ENCODE measurements at regions not wholly inside any gene's neighbourhood (a gene's known extent, or its start where the extent isn't known, plus 50 kb on each side); places are given as distances from the start of the nearest gene placed in this dataset.

DNA sequence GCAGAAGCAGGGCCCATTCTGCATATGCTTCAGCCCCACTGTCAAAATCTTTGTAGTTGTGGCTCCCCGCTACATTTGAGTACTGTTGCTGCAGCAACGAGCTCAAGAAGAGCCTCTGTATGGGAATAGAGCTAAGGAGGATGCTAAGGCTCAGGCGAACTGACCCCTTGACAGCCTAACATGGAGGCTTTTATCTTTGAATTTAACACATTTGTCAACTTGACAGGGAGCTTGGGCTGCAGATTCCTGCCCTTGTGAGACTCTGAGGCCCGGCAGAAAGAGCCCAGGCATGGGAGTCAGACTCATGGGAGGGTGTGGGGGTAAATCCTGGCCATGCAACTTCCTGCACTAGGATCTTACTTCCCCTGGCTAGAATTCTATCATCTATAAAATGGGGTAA is 278.7 kb upstream of the CITED2 start (continued):
- TF ChIP-seq NCOA4 (IDR thresholded peaks at IDR 0.05; ENCODE audit: partially characterized antibody) (no peak), ZNF695 (CRISPR knock-in tag; IDR thresholded peaks at IDR 0.05) (no peak), TAF1 (IDR thresholded peaks at IDR 0.05; ENCODE audit: control insufficient read depth, extremely low read depth, insufficient read depth, low read length, severe bottlenecking) (no peak), RBM34 (IDR thresholded peaks at IDR 0.05; ENCODE audit: borderline replicate concordance, insufficient read depth, low read length) (no peak), TBP (optimal IDR thresholded peaks at IDR 0.05; ENCODE audit: low read depth, low read length) (no peak), TAL1 (IDR thresholded peaks at IDR 0.05) (no peak), ZNF76 (CRISPR knock-in tag; IDR thresholded peaks at IDR 0.05; ENCODE audit: borderline replicate concordance) (no peak), CBX2 (IDR thresholded peaks at IDR 0.05; ENCODE audit: insufficient read depth, low read length, poor library complexity, severe bottlenecking) (no peak), PRMT5 (CRISPR knock-in tag; IDR thresholded peaks at IDR 0.05) (no peak), MEIS2 (IDR thresholded peaks at IDR 0.05; ENCODE audit: partially characterized antibody) (peak; percentile 84)
- TF ChIP-seq, protein P1, sequence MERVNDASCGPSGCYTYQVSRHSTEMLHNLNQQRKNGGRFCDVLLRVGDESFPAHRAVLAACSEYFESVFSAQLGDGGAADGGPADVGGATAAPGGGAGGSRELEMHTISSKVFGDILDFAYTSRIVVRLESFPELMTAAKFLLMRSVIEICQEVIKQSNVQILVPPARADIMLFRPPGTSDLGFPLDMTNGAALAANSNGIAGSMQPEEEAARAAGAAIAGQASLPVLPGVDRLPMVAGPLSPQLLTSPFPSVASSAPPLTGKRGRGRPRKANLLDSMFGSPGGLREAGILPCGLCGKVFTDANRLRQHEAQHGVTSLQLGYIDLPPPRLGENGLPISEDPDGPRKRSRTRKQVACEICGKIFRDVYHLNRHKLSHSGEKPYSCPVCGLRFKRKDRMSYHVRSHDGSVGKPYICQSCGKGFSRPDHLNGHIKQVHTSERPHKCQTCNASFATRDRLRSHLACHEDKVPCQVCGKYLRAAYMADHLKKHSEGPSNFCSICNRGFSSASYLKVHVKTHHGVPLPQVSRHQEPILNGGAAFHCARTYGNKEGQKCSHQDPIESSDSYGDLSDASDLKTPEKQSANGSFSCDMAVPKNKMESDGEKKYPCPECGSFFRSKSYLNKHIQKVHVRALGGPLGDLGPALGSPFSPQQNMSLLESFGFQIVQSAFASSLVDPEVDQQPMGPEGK (CRISPR knock-in tag; IDR thresholded peaks at IDR 0.05; ENCODE audit: borderline replicate concordance), result no peak
- TF ChIP-seq, protein P2, sequence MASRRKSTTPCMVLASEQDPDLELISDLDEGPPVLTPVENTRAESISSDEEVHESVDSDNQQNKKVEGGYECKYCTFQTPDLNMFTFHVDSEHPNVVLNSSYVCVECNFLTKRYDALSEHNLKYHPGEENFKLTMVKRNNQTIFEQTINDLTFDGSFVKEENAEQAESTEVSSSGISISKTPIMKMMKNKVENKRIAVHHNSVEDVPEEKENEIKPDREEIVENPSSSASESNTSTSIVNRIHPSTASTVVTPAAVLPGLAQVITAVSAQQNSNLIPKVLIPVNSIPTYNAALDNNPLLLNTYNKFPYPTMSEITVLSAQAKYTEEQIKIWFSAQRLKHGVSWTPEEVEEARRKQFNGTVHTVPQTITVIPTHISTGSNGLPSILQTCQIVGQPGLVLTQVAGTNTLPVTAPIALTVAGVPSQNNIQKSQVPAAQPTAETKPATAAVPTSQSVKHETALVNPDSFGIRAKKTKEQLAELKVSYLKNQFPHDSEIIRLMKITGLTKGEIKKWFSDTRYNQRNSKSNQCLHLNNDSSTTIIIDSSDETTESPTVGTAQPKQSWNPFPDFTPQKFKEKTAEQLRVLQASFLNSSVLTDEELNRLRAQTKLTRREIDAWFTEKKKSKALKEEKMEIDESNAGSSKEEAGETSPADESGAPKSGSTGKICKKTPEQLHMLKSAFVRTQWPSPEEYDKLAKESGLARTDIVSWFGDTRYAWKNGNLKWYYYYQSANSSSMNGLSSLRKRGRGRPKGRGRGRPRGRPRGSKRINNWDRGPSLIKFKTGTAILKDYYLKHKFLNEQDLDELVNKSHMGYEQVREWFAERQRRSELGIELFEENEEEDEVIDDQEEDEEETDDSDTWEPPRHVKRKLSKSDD (conservative IDR thresholded peaks at IDR 0.05; ENCODE audit: low read length), result no peak

Measured in K562 (cell line).